Activated naive CD8-positive, alpha-beta T cell treated with anti-CD3 and anti-CD28 coated beads, Interleukin-2, amount 10 ng/mL, durations not matched to agents 7 days and 5 days (primary cell): ENCODE measurements at regions not wholly inside any gene's neighbourhood (a gene's known extent, or its start where the extent isn't known, plus 50 kb on each side); places are given as distances from the start of the nearest gene placed in this dataset.

Source experiments
- ATAC-seq: fragments of 150-1000 bp; cut with Tn5 transposase; one replicate; pipeline ENCODE4 v1.10.0; 2021; ENCODE audit warnings: low read depth, moderate library complexity
- POLR2A ChIA-PET: fragments of 350-600 bp; sonication (Branson Sonifier 250); formaldehyde crosslinking; loops from one replicate; lab custom pipeline; 2021; ENCODE audit warnings: antibody characterized with exemption; lab: Charles Lee
- DNase-seq: peaks from one replicate; pipeline ENCODE4 v3.0.0; 2021
- H3K27ac Mint-ChIP-seq: one replicate; pipeline ENCODE4 v1.8.0; 2022; ENCODE audit warnings: mild to moderate bottlenecking, mixed read lengths
- H3K27me3 Mint-ChIP-seq: one replicate; pipeline ENCODE4 v1.8.0; 2022; ENCODE audit warnings: mild to moderate bottlenecking, moderate library complexity, mixed read lengths
- H3K36me3 Mint-ChIP-seq: one replicate; pipeline ENCODE4 v1.8.0; 2021; ENCODE audit warnings: mild to moderate bottlenecking, mixed read lengths
- H3K4me1 Mint-ChIP-seq: one replicate; pipeline ENCODE4 v1.8.0; 2021; ENCODE audit warnings: mixed read lengths
- H3K4me3 Mint-ChIP-seq: one replicate; pipeline ENCODE4 v1.8.0; 2022; ENCODE audit warnings: mild to moderate bottlenecking, moderate library complexity, mixed read lengths
- H3K9me3 Mint-ChIP-seq: one replicate; pipeline ENCODE4 v1.8.0; 2021; ENCODE audit warnings: mixed read lengths

DNA sequence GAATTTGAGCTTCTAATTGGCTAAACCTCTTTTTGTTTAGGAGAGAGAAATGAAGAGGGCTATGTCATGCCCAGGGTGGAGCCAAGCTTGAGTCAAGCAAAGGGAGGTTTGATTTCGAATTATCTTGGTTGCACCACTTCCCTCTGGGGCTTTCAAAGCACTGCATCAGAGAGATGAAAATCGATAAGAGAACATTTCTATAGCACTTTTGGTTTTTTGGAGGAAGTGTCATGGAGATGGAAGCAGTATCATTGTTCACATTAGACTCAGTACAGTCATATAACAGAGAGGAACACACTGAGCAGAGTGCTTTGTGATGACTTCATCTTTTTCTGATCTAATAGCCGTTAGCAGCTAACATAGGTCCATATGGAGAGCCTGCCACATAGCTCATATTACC is 120.3 kb upstream of the UXS1 start:
- ATAC-seq (no peak), DNase-seq (no peak)
- no peak overlapping the region for H3K4me3 Mint-ChIP-seq
- H3K4me1 Mint-ChIP-seq: no peaks in the 10 kb centered on the region
- no peak overlapping the region for H3K27ac Mint-ChIP-seq
- H3K36me3 Mint-ChIP-seq: no peaks in the 10 kb centered on the region
- POLR2A ChIA-PET: no interaction called here
- no peaks in the 10 kb centered on the region for H3K9me3 Mint-ChIP-seq
- no peaks in the 10 kb centered on the region for H3K27me3 Mint-ChIP-seq

DNA sequence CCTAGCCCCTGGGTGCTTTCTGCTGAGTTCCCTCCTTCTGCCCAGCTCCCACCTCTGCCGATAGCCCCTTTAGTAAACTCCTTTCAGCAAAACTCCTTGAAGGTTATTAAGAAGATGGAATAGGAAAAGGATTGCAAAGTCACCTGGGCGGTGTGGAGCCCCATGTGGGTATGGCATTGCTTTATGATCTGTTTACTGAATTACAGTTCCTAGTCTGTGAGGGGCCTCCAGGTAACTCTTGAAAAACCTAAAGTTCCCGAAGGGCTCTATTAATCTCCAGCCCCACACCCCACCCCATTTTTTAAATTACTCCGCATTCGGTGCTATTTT is 116.9 kb upstream of the UXS1 start:
- H3K27ac Mint-ChIP-seq: no peak overlapping the region
- no peaks in the 10 kb centered on the region for H3K9me3 Mint-ChIP-seq
- H3K27me3 Mint-ChIP-seq: peaks cover 4% of the 10 kb centered on the region
- DNase-seq (no peak), ATAC-seq (no peak)
- POLR2A ChIA-PET: no interaction called here
- H3K4me1 Mint-ChIP-seq: no peaks in the 10 kb centered on the region
- H3K36me3 Mint-ChIP-seq: no peaks in the 10 kb centered on the region
- H3K4me3 Mint-ChIP-seq: no peak overlapping the region

- Mint-ChIP-seq H3K27me3 (peaks cover 11% of the 10 kb centered on the region), H3K27ac (no peak overlapping the region), H3K4me1 (no peaks in the 10 kb centered on the region), H3K4me3 (no peak overlapping the region), H3K9me3 (no peaks in the 10 kb centered on the region), H3K36me3 (no peaks in the 10 kb centered on the region)
- ATAC-seq: no peak
- POLR2A ChIA-PET: no interaction called here
- DNase-seq: no peak
Observed at GRCh38 chr2:106307860-106308259, 113.8 kb upstream of the UXS1 start.

- Mint-ChIP-seq H3K4me1 (no peaks in the 10 kb centered on the region), H3K9me3 (no peaks in the 10 kb centered on the region), H3K27ac (no peak overlapping the region), H3K27me3 (peaks cover 11% of the 10 kb centered on the region), H3K36me3 (no peaks in the 10 kb centered on the region), H3K4me3 (no peak overlapping the region)
- POLR2A ChIA-PET: interaction anchor here (0.6 kb wide), 1 partner anchor 9 kb away, joined by 5 read pairs; no protein-coding TSS in a partner anchor
- ATAC-seq: no peak
- DNase-seq: no peak
Observed at GRCh38 chr2:106306387-106306786, 112.3 kb upstream of the UXS1 start.

- H3K9me3 Mint-ChIP-seq: no peaks in the 10 kb centered on the region
- ATAC-seq (no peak), DNase-seq (no peak)
- POLR2A ChIA-PET: no interaction called here
- no peak overlapping the region for H3K27ac Mint-ChIP-seq
- H3K4me1 Mint-ChIP-seq: no peaks in the 10 kb centered on the region
- H3K27me3 Mint-ChIP-seq: peaks cover 11% of the 10 kb centered on the region
- no peaks in the 10 kb centered on the region for H3K36me3 Mint-ChIP-seq
- no peak overlapping the region for H3K4me3 Mint-ChIP-seq
Observed at GRCh38 chr2:106304612-106305184, 110.6 kb upstream of the UXS1 start.

DNA sequence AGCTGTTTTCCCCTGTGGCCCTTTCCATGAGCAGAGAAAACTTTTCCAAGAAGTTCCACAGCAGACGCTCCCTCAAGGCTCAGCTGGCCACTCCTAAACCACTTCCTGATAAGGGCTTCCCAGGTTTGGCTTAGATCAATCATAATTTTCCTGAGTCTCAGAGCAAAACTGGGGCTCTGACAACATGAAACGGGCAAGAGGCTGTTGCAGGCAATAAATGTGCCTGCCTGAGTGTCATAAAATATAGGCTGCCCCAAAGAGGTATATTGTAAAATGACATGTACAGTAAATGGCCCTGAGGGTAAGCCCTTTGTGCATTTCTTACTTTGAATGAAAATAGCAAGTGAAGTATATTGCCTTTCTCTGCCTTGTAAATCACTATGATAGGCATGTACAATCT is 105.6 kb upstream of the UXS1 start:
- Mint-ChIP-seq H3K4me3 (no peak overlapping the region), H3K36me3 (no peaks in the 10 kb centered on the region), H3K9me3 (no peaks in the 10 kb centered on the region), H3K4me1 (peaks cover 3% of the 10 kb centered on the region), H3K27me3 (peaks cover 4% of the 10 kb centered on the region), H3K27ac (no peak overlapping the region)
- POLR2A ChIA-PET: no interaction called here
- ATAC-seq: no peak
- no peak for DNase-seq

DNA sequence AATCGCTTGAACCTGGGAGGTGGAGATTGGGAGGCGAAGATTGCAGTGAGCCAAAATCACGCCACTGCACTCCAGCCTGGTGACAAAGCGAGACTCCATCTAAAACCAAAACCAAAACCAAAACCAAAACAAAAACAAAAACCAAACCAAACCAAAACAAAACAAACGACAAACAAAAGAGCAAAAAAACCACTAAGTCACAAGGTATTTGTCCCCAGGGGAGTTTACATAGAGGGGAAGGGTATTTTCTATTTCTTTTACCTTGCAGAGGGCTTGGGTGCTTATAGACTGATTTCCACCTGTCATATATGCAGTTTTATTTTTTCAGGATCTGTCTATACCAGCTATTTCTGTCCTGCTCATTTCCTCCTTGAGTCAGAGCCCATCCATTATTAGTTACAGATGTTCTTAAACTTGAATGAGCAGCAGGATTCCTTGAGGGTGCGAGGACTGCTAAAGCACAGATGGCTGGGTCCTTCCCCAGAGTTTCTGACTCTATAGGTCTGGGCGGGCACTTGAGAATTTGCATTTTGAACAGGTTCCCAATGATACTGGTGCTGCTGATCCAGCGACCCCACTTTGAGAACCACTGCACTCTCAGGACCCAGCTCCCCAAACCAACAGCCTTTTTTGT is 102.2 kb upstream of the UXS1 start:
- H3K4me1 Mint-ChIP-seq: peaks cover 3% of the 10 kb centered on the region
- H3K27ac Mint-ChIP-seq: no peak overlapping the region
- H3K9me3 Mint-ChIP-seq: no peaks in the 10 kb centered on the region
- H3K4me3 Mint-ChIP-seq: no peak overlapping the region
- POLR2A ChIA-PET: no interaction called here
- DNase-seq (no peak), ATAC-seq (no peak)
- H3K27me3 Mint-ChIP-seq: peaks cover 3% of the 10 kb centered on the region
- no peaks in the 10 kb centered on the region for H3K36me3 Mint-ChIP-seq

DNA sequence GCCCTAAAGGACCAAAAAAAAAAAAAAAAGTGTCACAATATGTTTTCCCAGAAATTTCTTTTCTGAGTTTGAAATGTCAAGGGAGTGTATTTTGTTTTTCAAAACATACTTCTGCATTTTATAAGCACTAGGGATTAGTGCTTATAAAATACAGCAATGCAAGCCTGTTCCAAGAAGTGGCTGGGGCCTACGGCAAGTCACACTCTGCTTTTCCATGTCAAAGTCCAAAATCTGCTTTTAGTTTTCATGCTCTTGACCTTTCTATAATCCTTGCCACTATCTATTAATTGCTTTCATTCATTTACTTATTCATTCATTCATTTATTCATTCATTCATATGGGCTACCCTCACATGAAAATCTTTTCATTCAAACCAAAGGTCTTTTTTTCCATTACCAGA is 100.1 kb upstream of the UXS1 start:
- H3K9me3 Mint-ChIP-seq: no peaks in the 10 kb centered on the region
- H3K36me3 Mint-ChIP-seq: no peaks in the 10 kb centered on the region
- no peak overlapping the region for H3K27ac Mint-ChIP-seq
- ATAC-seq: no peak
- H3K4me1 Mint-ChIP-seq: no peaks in the 10 kb centered on the region
- POLR2A ChIA-PET: interaction anchor here (0.7 kb wide), 1 partner anchor 25 kb away, joined by 3 read pairs; no protein-coding TSS in a partner anchor
- no peak overlapping the region for H3K4me3 Mint-ChIP-seq
- peaks cover 3% of the 10 kb centered on the region for H3K27me3 Mint-ChIP-seq
- no peak for DNase-seq

DNA sequence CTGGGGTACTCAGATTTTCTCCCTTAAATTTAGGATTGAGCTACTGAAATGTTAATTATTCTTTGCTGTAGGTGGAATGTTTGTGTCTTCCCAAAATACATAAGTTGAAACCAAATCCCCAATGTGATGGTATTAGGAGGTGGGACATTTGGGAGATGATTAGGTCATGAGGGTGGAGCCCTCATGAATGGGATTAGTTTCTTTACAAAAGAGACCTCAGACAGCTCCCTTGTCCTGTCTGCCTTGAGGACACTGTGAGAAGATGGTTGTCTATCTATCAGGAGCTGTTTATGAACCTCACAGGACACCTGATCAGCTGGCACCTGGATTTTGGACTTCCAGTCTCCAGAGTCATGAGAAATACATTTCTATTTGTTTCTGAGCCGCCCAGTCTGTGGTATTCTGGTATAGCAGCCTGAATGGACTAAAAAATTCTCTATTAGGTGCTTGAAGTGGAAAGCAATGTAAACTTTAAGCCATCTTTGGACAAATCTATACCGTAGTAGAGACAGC is 99.2 kb upstream of the UXS1 start:
- peaks cover 1% of the 10 kb centered on the region for H3K9me3 Mint-ChIP-seq
- no peaks in the 10 kb centered on the region for H3K36me3 Mint-ChIP-seq
- no peak for ATAC-seq
- peaks cover 5% of the 10 kb centered on the region for H3K27me3 Mint-ChIP-seq
- H3K4me1 Mint-ChIP-seq: no peaks in the 10 kb centered on the region
- DNase-seq: no peak
- H3K4me3 Mint-ChIP-seq: no peak overlapping the region
- POLR2A ChIA-PET: interaction anchor here (0.7 kb wide), 1 partner anchor 24 kb away, joined by 3 read pairs; no protein-coding TSS in a partner anchor
- no peak overlapping the region for H3K27ac Mint-ChIP-seq

DNA sequence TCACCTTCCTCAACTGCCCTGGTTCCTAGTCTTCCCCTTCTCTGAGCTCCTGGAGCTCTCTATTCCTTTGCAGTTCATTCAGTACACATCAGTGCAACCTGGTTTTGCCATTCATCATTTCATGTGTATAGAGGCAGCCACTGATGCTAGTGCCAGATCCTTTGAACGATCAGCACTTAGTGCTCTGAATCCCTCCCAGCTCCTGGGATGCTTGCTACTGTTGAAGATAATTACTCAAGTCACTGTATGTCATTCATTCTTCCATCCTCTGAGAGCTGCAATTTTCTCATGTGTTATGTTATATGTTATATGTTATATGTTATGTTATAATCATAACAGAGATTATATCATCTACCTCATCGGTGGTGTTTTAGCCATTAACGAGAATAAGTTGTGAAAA is 98.5 kb upstream of the UXS1 start:
- Mint-ChIP-seq H3K9me3 (peaks cover 1% of the 10 kb centered on the region), H3K4me1 (no peaks in the 10 kb centered on the region), H3K36me3 (no peaks in the 10 kb centered on the region), H3K4me3 (no peak overlapping the region), H3K27me3 (peaks cover 5% of the 10 kb centered on the region), H3K27ac (no peak overlapping the region)
- DNase-seq (no peak), ATAC-seq (no peak)
- POLR2A ChIA-PET: no interaction called here

DNA sequence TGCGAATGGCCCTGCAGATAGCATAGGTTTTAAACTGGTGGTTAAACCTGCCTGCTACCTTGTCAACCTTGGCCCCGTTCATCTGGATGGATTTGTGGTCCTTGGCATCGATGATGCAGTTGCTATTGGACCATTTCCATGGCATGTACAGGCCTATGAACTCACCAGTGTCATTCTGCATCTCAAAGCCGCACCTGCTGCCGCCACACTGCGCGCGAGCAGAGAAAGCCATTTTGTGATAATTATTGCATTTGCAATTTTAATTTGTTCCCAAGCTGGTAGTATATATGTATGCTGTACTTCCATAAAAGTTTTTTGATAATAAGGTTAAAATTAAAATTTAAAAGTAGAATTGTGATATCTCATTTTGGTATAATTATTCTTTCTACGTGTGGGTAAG is 94.8 kb upstream of the UXS1 start:
- Mint-ChIP-seq H3K4me3 (no peak overlapping the region), H3K27me3 (peaks cover 5% of the 10 kb centered on the region)
- DNase-seq: no peak

GRCh38 chr2:106285237-106285829 is 91.2 kb upstream of the UXS1 start:
- POLR2A ChIA-PET: no interaction called here
- Mint-ChIP-seq H3K4me1 (peaks cover 2% of the 10 kb centered on the region), H3K4me3 (no peak overlapping the region), H3K27me3 (peaks cover 5% of the 10 kb centered on the region), H3K9me3 (peaks cover 2% of the 10 kb centered on the region), H3K27ac (no peak overlapping the region), H3K36me3 (no peaks in the 10 kb centered on the region)
- DNase-seq (no peak), ATAC-seq (no peak)

More for the DNA sequence above, 94.8 kb upstream of the UXS1 start:
- Mint-ChIP-seq H3K4me1 (peaks cover 2% of the 10 kb centered on the region), H3K27ac (no peak overlapping the region), H3K36me3 (no peaks in the 10 kb centered on the region), H3K9me3 (peaks cover 2% of the 10 kb centered on the region)
- no peak for ATAC-seq
- POLR2A ChIA-PET: interaction anchor here (0.6 kb wide), 1 partner anchor 25 kb away, joined by 5 read pairs; no protein-coding TSS in a partner anchor

GRCh38 chr2:106284691-106285202 is 90.6 kb upstream of the UXS1 start:
- H3K4me1 Mint-ChIP-seq: peaks cover 2% of the 10 kb centered on the region
- no peak overlapping the region for H3K4me3 Mint-ChIP-seq
- no peaks in the 10 kb centered on the region for H3K36me3 Mint-ChIP-seq
- H3K27ac Mint-ChIP-seq: no peak overlapping the region
- H3K27me3 Mint-ChIP-seq: peaks cover 9% of the 10 kb centered on the region
- DNase-seq (no peak), ATAC-seq (no peak)
- POLR2A ChIA-PET: no interaction called here
- peaks cover 2% of the 10 kb centered on the region for H3K9me3 Mint-ChIP-seq

DNA sequence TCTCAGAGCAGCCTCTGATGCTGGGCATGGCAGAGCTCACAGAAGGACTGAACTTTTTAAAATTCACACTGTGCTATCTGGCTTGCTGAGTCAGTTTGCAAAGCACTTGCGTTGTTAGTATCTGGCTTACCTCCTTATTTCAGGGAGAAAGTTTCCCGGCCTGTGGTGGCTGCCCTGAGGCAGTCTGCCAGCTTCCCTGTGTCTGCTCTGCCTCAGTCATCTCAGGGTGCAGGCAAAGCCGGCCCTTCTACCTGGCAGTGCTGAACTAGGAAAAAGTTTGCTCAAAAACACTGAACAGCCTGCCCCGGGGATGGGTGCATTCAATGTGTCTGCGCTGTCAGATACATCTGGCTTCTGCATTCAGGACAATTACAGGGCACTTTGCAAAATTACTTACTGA is 90.2 kb upstream of the UXS1 start:
- peaks cover 9% of the 10 kb centered on the region for H3K27me3 Mint-ChIP-seq
- POLR2A ChIA-PET: no interaction called here
- H3K4me1 Mint-ChIP-seq: peaks cover 2% of the 10 kb centered on the region
- peaks cover 2% of the 10 kb centered on the region for H3K9me3 Mint-ChIP-seq
- H3K27ac Mint-ChIP-seq: no peak overlapping the region
- DNase-seq: no peak
- H3K4me3 Mint-ChIP-seq: no peak overlapping the region
- no peaks in the 10 kb centered on the region for H3K36me3 Mint-ChIP-seq
- ATAC-seq: no peak
